GM10266 (cell line): ENCODE measurements at regions not wholly inside any gene's neighbourhood (a gene's known extent, or its start where the extent isn't known, plus 50 kb on each side); places are given as distances from the start of the nearest gene placed in this dataset.

Experiments used
- DNase-seq: peaks from one replicate; pipeline ENCODE4 v3.0.0; 2012; ENCODE audit errors: extremely low spot score
- TF ChIP-seq, protein P1 (sequence below): IDR thresholded peaks from 2 replicates; pipeline ENCODE4 v1.5.1; 2012; ENCODE audit warnings: mild to moderate bottlenecking, low read depth; ENCODE audit not compliant: control insufficient read depth, insufficient read depth; ENCODE audit errors: missing control alignments

DNA sequence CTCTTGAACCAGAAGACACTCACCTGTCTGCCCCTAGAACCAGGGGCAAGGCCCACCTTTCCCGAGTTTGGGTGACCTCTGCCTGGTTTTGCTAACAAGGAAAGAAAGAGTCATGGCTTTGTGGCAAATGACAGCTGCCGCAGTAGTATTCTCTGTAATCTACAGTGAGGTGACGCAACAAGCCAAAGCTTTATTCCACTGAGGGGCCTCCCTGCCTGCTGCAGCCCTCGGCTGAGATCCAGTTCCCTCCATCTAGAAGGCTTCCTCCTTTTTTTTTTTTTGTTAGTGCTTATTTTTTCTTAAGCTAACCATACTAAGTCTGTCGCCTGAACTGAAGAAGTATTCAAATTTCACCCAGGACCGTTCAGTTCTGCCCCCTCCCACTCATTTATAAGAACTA, 142.3 kb upstream of the TMCC3 start:
- no peak for DNase-seq
- TF ChIP-seq, protein P1, sequence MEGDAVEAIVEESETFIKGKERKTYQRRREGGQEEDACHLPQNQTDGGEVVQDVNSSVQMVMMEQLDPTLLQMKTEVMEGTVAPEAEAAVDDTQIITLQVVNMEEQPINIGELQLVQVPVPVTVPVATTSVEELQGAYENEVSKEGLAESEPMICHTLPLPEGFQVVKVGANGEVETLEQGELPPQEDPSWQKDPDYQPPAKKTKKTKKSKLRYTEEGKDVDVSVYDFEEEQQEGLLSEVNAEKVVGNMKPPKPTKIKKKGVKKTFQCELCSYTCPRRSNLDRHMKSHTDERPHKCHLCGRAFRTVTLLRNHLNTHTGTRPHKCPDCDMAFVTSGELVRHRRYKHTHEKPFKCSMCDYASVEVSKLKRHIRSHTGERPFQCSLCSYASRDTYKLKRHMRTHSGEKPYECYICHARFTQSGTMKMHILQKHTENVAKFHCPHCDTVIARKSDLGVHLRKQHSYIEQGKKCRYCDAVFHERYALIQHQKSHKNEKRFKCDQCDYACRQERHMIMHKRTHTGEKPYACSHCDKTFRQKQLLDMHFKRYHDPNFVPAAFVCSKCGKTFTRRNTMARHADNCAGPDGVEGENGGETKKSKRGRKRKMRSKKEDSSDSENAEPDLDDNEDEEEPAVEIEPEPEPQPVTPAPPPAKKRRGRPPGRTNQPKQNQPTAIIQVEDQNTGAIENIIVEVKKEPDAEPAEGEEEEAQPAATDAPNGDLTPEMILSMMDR = no peak

DNA sequence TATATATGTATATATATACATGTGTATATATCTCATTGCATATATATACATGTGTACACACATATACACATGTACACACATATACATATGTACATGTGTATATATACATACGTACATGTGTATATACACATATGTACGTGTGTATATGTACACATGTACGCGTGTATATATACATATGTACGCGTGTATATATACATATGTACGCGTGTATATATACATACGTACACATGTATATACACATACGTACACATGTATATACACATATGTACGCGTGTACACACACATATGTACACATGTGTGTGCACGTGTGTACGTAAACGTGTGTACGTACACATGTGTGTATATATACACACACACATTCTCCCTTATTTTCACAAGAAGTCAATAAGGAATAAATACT, 141.6 kb upstream of the TMCC3 start:
- TF ChIP-seq, protein P1 = no peak
- DNase-seq = no peak

DNA sequence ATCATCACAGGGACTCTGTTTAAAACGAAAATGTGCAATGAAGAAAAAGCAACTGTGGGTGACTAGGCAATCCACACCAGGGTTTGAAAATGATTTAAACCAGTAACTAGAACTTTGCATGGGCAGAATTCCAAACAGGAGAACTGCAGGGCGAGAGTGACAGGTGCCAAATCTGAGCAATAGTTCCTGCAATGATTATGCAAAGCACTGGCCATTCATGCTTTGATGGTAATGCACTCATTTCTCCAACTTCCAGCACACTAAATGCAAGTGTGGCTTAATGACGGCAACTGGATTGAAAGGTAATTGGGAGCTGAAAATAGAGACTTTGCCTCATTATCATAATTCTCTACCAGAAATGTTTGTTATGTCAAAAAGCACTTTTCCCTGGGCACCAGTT, 140.5 kb upstream of the TMCC3 start:
- DNase-seq = no peak
- TF ChIP-seq, protein P1 = no peak

DNA sequence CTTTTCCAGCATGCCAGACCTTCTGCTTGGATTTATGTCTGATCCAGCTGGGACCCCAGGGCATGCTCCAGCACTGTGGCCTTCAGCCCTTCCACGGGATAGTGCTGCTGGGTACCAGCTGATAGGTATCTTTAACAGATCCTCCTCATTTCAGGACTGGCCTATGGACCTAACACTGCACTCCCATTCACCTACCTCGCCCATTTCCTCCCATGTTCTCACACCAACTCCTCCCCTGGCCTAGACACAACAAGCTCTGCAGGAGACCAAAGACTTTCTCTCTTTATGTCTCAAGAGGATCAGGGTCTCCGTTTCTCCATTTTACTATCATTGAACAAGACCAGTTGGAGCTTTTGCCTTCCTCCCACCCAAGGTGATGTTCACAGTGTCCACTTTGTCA, 140.0 kb upstream of the TMCC3 start:
- TF ChIP-seq, protein P1 = no peak
- DNase-seq = no peak

DNA sequence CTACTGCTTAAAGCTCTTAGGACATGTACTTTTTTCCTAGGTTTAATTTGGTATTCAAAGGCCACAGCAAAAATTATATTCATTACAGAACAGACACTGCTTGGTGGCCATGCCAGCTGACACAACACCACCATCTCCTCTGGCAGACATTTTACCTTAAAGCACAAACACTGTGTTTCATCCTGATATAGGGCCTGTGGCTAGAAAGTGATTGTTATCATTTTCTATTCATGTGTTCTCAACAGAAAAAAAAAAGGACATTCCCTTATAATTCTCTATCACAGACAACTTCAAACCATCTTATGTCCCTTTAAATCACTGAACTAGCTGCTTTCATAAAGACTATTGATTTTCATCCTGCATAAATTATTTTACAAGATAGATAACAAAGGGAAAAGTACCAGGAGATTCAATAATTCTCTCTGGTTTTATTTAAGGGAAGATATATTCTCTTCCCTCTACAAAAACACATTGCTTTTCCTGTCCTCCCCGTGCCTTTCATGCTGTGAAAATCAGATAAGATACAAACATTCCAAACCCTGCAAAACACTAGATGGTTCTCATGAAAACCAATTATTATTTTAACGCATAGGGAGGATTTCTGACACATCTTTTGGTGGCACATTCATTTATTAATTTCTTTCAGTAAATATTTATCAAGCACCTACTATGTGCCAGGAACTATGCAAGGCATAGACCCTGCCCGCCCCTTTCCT, 139.3 kb upstream of the TMCC3 start:
- no peak for DNase-seq
- TF ChIP-seq, protein P1 = no peak

DNA sequence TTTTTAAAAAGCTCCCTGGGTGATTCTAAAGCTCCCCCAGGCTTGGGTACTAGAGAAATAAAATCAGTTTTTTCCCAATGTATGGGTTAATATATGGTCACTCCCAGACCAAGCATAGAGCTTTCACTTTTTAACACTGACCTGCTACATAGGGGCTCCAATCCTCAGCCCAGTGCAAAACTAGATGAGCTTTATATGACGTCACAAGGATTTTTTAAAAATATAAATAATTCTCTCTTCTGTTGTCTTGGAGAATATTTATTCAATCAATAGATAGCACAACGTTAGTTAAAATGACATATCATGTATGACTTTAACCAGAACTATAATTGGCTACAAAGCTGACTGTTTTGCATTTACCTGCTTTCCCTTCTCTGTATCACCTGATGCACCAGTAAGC, 137.9 kb upstream of the TMCC3 start:
- DNase-seq = no peak
- TF ChIP-seq, protein P1 = no peak

DNA sequence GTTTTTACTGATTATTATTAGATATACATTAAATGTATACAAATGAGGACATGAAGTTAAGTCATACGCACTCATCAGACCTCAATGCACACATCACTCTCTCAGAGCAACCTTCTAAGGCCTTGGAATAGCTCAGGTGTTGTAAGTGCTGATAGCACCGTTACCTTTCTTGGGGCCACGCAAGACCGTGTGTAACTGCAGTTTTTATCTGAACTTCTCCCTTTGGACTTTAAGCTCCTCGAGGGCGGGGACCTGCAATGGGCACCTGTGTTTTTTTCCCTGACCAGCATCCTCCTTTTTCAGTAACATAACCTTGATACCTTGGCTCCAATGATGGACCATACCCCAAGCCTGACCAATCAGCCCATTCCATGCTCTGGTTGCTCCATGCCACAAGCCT, 136.5 kb upstream of the TMCC3 start:
- no peak for DNase-seq
- TF ChIP-seq, protein P1 = no peak
